CD4-positive, alpha-beta T cell treated with Interleukin-15 for 1 hour (primary cell): ENCODE measurements at regions not wholly inside any gene's neighbourhood (a gene's known extent, or its start where the extent isn't known, plus 50 kb on each side); places are given as distances from the start of the nearest gene placed in this dataset.

Experiments used
- DNase-seq: peaks from one replicate; pipeline ENCODE4 v3.0.0-alpha.2; 2020

GRCh38 chr9:82332018-82332773 lies 343.6 kb downstream of the SPATA31D1 start:
- no peak for DNase-seq

- no peak for DNase-seq
These were observed 344.2 kb downstream of the SPATA31D1 start for GRCh38 chr9:82332774-82333152.

GRCh38 chr9:82333671-82334070 lies 345.1 kb downstream of the SPATA31D1 start:
- no peak for DNase-seq

GRCh38 chr9:82334286-82334685 lies 345.7 kb downstream of the SPATA31D1 start:
- no peak for DNase-seq

DNA sequence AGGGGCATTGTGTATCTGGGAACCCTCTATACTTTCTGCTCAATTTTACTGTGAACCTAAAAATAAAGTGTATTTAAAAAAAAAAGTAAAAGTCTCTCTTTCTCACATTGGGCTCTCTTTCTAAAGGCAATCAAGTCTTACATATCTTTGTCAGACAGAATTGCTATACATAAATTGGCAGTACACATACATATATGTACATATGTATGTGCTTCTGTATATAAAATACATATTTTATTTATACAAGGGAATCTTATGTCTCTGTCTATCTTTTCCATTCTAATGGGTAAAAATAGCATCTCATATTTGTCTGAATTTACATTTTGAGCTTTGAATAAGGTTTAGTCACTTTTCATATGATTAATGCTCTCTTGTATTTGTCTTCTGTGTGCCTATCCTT lies 348.8 kb downstream of the SPATA31D1 start:
- DNase-seq, result no peak

GRCh38 chr9:82342046-82342445 lies 353.5 kb downstream of the SPATA31D1 start:
- DNase-seq, result no peak

DNA sequence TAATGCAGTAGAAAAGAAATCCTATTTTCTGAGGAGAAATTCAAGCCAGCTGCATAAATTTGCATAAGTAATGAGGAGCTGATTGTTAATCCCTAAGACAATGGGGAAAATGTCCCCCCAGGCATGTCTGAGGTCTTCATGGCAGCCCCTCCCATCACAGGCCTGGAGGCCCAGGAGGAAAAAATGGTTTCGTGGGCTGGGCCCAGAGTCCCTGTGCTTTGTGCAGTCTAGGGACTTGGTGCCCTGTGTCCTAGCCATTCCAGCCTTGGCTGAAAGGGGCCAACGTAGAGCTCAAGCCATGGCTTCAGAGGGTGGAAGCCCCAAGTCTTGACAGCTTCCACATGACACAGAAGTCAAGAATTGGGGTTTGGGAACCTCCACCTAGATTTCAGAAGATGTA lies 357.5 kb downstream of the SPATA31D1 start:
- no peak for DNase-seq

- no peak for DNase-seq
These were observed 365.2 kb downstream of the SPATA31D1 start for GRCh38 chr9:82353631-82354278.

GRCh38 chr9:82354279-82354659 lies 365.7 kb downstream of the SPATA31D1 start:
- DNase-seq, result no peak

DNA sequence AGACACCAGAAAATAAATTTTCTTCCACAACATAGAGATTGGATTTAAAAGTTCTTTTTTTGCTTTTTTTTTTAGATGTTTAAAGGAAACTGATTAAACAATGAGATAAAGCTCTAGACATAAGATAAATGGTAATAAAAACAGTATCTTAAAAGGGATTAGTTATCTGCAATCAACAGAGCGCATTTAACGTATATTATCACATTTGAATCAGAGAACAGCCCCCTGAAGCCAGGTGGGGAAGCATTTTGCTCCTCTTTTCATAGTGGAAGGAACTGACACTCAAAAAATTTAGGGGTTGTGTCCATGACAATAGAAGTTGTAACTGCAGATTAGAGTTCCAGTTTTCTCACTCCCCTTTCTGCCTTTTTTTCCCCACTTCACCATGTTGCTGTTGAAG lies 367.6 kb downstream of the SPATA31D1 start:
- no peak for DNase-seq

DNA sequence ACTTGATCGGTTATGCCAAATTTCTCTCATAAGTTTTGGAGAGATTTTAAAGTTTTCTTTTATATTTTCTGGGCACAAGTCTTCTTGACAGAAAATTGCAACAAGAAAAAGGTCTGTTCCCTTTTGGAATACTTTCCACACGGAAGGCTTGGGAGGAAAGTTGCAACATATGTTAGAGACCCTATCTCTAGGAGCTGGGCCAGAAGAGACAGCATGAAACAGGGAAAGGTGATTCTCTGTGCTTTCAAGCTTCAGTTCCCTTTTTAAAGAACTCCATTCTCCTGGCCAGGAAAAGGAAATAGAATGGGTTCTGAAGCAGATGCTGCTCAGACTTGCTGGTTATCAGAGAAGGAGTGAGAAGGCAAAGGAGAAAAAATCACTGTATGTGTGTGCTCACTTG lies 368.3 kb downstream of the SPATA31D1 start:
- DNase-seq, result no peak

GRCh38 chr9:82363198-82363597 lies 374.6 kb downstream of the SPATA31D1 start:
- DNase-seq, result no peak

DNA sequence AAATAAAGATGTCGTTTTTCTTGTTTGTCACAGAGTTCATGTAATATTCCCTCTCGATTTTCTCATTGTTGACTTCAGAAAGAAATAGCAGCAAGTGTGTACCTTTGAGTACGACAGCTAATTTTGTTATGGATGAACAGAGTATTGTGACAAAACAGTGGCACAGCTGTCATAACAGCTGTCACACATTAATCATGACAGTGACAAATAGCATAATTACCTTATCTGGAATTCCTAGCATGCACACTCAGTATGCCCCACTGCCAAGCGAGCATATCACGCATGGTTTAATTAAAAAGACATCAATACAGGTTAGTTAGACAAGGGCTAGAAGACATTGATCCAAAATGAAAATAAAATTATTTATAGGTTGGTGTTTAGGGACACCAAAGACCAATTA lies 375.1 kb downstream of the SPATA31D1 start:
- DNase-seq, result no peak

- no peak for DNase-seq
These were observed 378.4 kb downstream of the SPATA31D1 start for GRCh38 chr9:82367016-82367415.

DNA sequence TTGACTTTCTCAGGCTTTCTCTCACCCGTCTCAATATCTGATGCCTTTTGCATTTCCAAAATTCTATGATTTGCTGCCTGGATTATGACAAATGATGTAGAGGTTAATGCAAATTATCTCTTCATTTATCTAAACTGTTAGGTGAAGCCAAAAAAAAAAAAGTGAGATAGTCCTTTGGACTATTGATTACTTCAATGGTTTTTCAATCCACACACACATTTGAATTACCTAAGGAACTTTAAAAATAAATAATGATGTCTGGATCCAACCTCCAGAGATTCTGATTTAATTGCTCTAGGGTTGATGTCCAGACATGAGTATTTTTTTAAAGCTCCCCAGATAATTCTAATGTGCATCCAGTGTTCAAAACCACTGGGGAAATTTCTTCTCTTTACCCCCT lies 379.4 kb downstream of the SPATA31D1 start:
- no peak for DNase-seq

- no peak for DNase-seq
These were observed 380.8 kb downstream of the SPATA31D1 start for GRCh38 chr9:82369251-82369945.

DNA sequence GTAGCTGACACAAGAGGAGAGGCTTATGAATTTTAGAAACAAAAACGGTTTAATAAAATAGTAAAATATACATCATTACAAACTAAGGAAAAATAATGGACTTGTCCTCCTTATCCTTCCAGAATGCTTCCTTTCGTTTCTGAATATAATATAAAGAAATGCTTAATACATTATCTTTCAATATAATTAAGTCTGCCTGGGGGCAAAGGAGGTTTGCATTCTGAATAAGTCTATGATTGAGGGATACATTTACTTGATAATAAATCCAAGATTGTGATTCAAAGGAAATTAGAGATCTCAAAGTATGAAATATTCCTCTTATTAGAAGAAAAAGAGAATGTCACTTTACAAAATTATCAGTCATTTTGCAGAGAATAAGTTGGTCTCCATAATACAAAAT lies 386.5 kb downstream of the SPATA31D1 start:
- no peak for DNase-seq

GRCh38 chr9:82376677-82377232 lies 388.2 kb downstream of the SPATA31D1 start:
- no peak for DNase-seq

DNA sequence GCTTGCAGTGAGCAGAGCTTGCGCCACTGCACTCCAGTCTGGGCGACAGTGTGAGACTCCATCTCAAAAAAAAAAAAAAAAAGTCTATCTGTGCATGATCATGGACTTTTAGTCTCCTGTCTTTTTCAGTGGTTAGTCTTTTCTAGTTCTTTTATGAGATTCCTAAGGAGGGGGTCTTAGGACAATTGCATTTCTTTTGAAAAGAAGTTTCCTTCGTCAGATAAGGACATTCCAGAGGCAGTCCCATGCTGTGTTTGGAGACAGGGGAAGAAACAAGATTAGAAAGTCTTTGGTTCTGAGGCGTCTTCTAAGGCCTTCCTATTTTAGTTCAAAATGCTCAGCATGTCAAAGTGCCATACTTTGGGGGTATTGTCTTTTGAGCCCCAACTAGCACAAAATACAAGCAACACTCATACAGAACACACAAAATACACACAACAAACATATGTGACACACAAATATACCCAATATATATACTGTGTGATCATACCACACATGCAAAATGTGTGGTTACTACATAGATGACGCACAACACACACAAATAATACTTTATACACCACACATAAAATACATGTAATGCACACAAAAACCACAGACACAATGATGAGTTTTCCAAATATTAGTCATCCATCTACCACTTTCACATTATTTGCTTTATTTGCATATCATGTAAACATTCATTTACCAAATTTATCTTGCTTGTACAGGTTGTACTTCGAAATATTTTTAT lies 394.5 kb downstream of the SPATA31D1 start:
- no peak for DNase-seq

- no peak for DNase-seq
These were observed 397.1 kb downstream of the SPATA31D1 start for GRCh38 chr9:82385633-82386032.

- DNase-seq, result no peak
These were observed 409.0 kb downstream of the SPATA31D1 start for GRCh38 chr9:82397534-82397933.

DNA sequence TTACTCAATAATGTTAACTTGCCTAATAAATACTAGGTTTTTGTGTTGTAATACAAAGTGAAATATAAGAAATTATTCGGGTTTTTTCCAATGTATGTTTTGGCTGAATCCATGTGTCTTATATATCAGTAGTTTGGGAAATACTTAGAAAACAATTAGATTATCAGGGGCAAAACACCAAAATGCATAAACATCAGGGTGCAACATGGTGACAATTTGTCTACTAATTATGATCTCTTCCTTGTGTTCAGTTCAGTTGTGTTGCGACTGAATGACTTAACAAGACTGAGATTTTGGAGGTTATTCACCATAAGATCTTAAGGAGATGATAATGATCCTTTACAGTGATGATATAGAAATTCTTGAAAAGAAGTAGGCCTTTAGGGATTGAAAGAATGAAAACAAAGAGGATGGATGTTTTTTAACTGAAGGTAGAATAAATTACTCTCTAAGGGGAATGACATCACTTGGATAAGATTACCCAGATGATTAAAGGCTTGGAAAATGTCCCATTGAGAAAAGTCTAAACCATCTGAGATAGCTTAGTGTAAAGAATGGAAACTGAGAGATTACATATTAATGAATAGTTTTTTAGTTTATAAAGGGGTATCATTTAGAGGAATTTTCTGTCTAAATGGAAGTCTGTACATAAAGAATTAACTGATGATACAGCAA lies 415.8 kb downstream of the SPATA31D1 start:
- DNase-seq, result no peak

GRCh38 chr9:82404881-82405280 lies 416.3 kb downstream of the SPATA31D1 start:
- DNase-seq, result no peak
